A549 (cell line): ENCODE measurements at regions not wholly inside any gene's neighbourhood (a gene's known extent, or its start where the extent isn't known, plus 50 kb on each side); places are given as distances from the start of the nearest gene placed in this dataset.

ENCODE experiments used
- ATAC-seq, 2 experiments: fragments of 200-7000 bp in 1 of 2; fragments of >200 bp in 1 of 2; cut with Nextera tagmentation in 1 of 2; cut with Tn5 transposase in 1 of 2; 3 replicates each; pipeline versions ENCODE4 v1.8.0 to v1.9.1; 2018 to 2020; ENCODE audit warnings: mild to moderate bottlenecking in 1 of 2, moderate library complexity in 1 of 2
- CTCF ChIA-PET: fragments of 300-600 bp; sonication (Branson Sonifier 250); formaldehyde crosslinking; extraction: SDS; loops from one replicate; lab custom pipeline; 2021; ENCODE audit warnings: antibody characterized with exemption, inconsistent platforms; lab: Yijun Ruan, JAX
- POLR2A ChIA-PET: fragments of 350-600 bp; formaldehyde crosslinking; extraction: SDS; loops from one replicate; lab custom pipeline; 2021; ENCODE audit warnings: antibody characterized with exemption, inconsistent platforms; lab: Yijun Ruan, JAX
- DNase-seq, 2 experiments: peaks; one replicate each; pipeline versions ENCODE4 v3.0.0 to v3.0.0-alpha.2; 2011 to 2016; ENCODE audit warnings: low read depth in 1 of 2, low spot score in 1 of 2
- FAIRE-seq: peaks from 2 replicates; lab custom pipeline; 2011; peaks lifted over from hg19 to GRCh38; lab: Jason Lieb, UNC
- H3K27ac ChIP-seq, 2 experiments: fragments of >200 bp; sonication (Bioruptor Twin); formaldehyde crosslinking; 3 replicates each; pipeline ENCODE4 v1.5.1; 2016 to 2017
- H3K4me1 ChIP-seq: fragments of >200 bp; sonication (Bioruptor Twin); formaldehyde crosslinking; 3 replicates; pipeline ENCODE4 v1.6.1; 2016
- H3K4me2 ChIP-seq: fragments of >200 bp; sonication (Bioruptor Twin); formaldehyde crosslinking; 3 replicates; pipeline ENCODE4 v1.6.1; 2016
- H3K4me3 ChIP-seq: fragments of >200 bp; sonication (Bioruptor Twin); formaldehyde crosslinking; 3 replicates; pipeline ENCODE4 v1.5.1; 2016
- H3K9me3 ChIP-seq: fragments of >200 bp; sonication (Bioruptor Twin); formaldehyde crosslinking; 3 replicates; pipeline ENCODE4 v1.6.1; 2016
- CHD2 ChIP-seq: fragments of 150-350 bp; IDR thresholded peaks from 2 replicates; pipeline ENCODE4 v1.6.1; 2014; ENCODE audit warnings: low read length; ENCODE audit not compliant: partially characterized antibody
- CHD4 ChIP-seq: fragments of 200-600 bp; sonication (generic); IDR thresholded peaks from 2 replicates; pipeline ENCODE4 v1.6.1; 2016; ENCODE audit warnings: antibody characterized with exemption, mild to moderate bottlenecking, borderline replicate concordance
- EP300 ChIP-seq, 2 experiments: fragments of >200 bp; sonication (Bioruptor Twin); formaldehyde crosslinking; IDR thresholded peaks; 2 replicates in 1 of 2; 3 replicates in 1 of 2; pipeline ENCODE4 v1.6.1; 2016 to 2017
- FOSL2 ChIP-seq, 2 experiments: fragments of 450-650 bp in 1 of 2; fragments of >200 bp in 1 of 2; sonication (Bioruptor Twin) in 1 of 2; formaldehyde crosslinking; IDR thresholded peaks; 2 replicates each; pipeline versions ENCODE4 v1.5.0 to v1.6.1; 2016 to 2020; ENCODE audit warnings: mild to moderate bottlenecking in 1 of 2, moderate library complexity in 1 of 2
- FOXS1 ChIP-seq: fragments of 250-450 bp; sonication (Bioruptor Pico); IDR thresholded peaks from 2 replicates; pipeline ENCODE4 v1.5.0; 2020; ENCODE audit warnings: mild to moderate bottlenecking, moderate library complexity
- HDAC2 ChIP-seq: fragments of 200-600 bp; sonication (generic); IDR thresholded peaks from 2 replicates; pipeline ENCODE4 v1.6.1; 2016
- KDM1A ChIP-seq: fragments of 200-600 bp; sonication (generic); IDR thresholded peaks from 2 replicates; pipeline ENCODE4 v1.6.1; 2016; ENCODE audit warnings: low read depth, mild to moderate bottlenecking
- NPAS2 ChIP-seq: fragments of 250-450 bp; sonication (Bioruptor Pico); IDR thresholded peaks from 2 replicates; pipeline ENCODE4 v1.8.0; 2022; ENCODE audit warnings: mild to moderate bottlenecking, moderate library complexity, borderline replicate concordance
- NR3C1 ChIP-seq: fragments of >200 bp; sonication (Bioruptor Twin); formaldehyde crosslinking; IDR thresholded peaks from 3 replicates; pipeline ENCODE4 v1.6.1; 2017
- PHF8 ChIP-seq: fragments of 200-600 bp; sonication (generic); IDR thresholded peaks from 2 replicates; pipeline ENCODE4 v1.6.1; 2016; ENCODE audit warnings: low read depth, mild to moderate bottlenecking, antibody characterized with exemption, moderate library complexity, borderline replicate concordance
- POLR2A ChIP-seq: IDR thresholded peaks from 2 replicates; pipeline ENCODE4 v1.6.1; 2012; ENCODE audit warnings: mild to moderate bottlenecking, low read length
- POLR2AphosphoS2 ChIP-seq: conservative IDR thresholded peaks from 2 replicates; pipeline ENCODE4 v1.6.1; 2012; ENCODE audit warnings: low read length, improper control_type of control experiment, inconsistent platforms
- RAD21 ChIP-seq, 2 experiments: fragments of >200 bp in 1 of 2; sonication (Bioruptor Twin) in 1 of 2; formaldehyde crosslinking in 1 of 2; IDR thresholded peaks in 1 of 2; conservative IDR thresholded peaks in 1 of 2; 2 replicates in 1 of 2; 3 replicates in 1 of 2; pipeline ENCODE4 v1.6.1; 2012 to 2018; ENCODE audit warnings: inconsistent platforms in 1 of 2
- RCOR1 ChIP-seq: fragments of 150-350 bp; IDR thresholded peaks from 2 replicates; pipeline ENCODE4 v1.6.1; 2014; ENCODE audit warnings: antibody characterized with exemption, low read length, low read depth
- RNF2 ChIP-seq: fragments of 200-600 bp; sonication (generic); IDR thresholded peaks from 2 replicates; pipeline ENCODE4 v1.6.1; 2016; ENCODE audit warnings: low read depth, mild to moderate bottlenecking, antibody characterized with exemption, moderate library complexity, borderline replicate concordance
- ZFP36 ChIP-seq: fragments of 450-650 bp; IDR thresholded peaks from 2 replicates; pipeline ENCODE4 v1.6.1; 2014; ENCODE audit warnings: borderline replicate concordance; ENCODE audit not compliant: partially characterized antibody
- WGBS: methylation state at CpG from one replicate; pipeline ENCODE4 v1.1.6; 2017; ENCODE audit errors: missing lambda C conversion rate; 5-methylcytosine and 5-hydroxymethylcytosine counted together
- TF ChIP-seq, protein P1 (sequence below): fragments of >200 bp; sonication (Bioruptor Twin); formaldehyde crosslinking; IDR thresholded peaks from 3 replicates; pipeline ENCODE4 v1.5.1; 2016
- TF ChIP-seq, protein P2 (sequence below): fragments of 450-650 bp; IDR thresholded peaks from 2 replicates; pipeline ENCODE4 v1.6.1; 2014; ENCODE audit warnings: antibody characterized with exemption
- TF ChIP-seq, protein P3 (sequence below): fragments of >200 bp; sonication (Bioruptor Twin); formaldehyde crosslinking; IDR thresholded peaks from 3 replicates; pipeline ENCODE4 v1.6.1; 2016

DNA sequence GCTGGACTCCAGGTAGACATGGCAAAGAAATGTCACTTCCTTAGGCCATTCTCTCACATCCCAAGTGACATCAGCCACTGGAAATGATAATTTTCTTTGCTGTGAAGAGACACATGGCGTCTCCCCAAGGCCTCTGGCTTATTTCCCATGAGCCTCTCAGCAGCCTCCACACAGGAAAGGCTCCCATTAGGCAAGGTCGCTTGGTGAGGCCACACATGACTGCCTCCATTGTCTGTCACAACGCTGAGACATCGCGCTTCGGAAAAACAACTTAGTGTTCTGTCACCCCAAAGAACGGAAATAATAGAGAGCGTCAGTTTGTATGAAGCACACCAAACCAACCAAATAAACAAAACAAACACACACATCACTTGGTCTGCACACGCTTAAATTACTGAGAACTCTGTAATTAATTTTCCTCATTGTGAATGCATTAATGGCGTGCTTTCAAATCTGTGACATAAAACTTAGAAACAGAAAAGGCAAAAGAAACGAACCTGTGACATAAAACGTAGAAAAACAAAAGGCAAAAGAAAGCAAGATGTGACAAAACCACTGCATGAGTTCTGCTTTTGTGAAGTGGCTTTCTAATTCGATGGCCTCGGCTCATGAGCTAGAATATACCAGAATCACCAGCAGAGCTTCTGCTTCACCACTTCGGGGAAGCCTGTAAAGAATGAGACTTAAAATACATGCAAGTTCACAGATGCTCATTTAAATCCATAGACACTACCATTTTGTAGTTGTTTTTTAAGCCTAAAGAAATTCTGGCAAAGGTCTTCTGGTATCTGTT lies 404.2 kb upstream of the SGCG start:
- 55% methylated on average over 15 of the region's 15 CpGs for WGBS
- no peak for DNase-seq
- CTCF ChIA-PET: no interaction called here
- Histone ChIP-seq H3K4me3 (no peak overlapping the region), H3K4me2 (no peak overlapping the region), H3K27ac (no peak overlapping the region), H3K9me3 (no peaks in the 10 kb centered on the region), H3K4me1 (no peaks in the 10 kb centered on the region)
- ATAC-seq: no peak
- FAIRE-seq: no peak
- TF ChIP-seq FOSL2 (IDR thresholded peaks at IDR 0.05): no peak
- TF ChIP-seq FOSL2 (CRISPR knock-in tag; IDR thresholded peaks at IDR 0.05): no peak
- TF ChIP-seq RAD21 (conservative IDR thresholded peaks at IDR 0.05 in 1 of 2, IDR thresholded peaks at IDR 0.05 in 1 of 2): no peak
- no peak for TF ChIP-seq FOXS1 (CRISPR knock-in tag)
- TF ChIP-seq CHD4: no peak
- TF ChIP-seq, protein P1, sequence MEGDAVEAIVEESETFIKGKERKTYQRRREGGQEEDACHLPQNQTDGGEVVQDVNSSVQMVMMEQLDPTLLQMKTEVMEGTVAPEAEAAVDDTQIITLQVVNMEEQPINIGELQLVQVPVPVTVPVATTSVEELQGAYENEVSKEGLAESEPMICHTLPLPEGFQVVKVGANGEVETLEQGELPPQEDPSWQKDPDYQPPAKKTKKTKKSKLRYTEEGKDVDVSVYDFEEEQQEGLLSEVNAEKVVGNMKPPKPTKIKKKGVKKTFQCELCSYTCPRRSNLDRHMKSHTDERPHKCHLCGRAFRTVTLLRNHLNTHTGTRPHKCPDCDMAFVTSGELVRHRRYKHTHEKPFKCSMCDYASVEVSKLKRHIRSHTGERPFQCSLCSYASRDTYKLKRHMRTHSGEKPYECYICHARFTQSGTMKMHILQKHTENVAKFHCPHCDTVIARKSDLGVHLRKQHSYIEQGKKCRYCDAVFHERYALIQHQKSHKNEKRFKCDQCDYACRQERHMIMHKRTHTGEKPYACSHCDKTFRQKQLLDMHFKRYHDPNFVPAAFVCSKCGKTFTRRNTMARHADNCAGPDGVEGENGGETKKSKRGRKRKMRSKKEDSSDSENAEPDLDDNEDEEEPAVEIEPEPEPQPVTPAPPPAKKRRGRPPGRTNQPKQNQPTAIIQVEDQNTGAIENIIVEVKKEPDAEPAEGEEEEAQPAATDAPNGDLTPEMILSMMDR: no peak
- TF ChIP-seq, protein P2, sequence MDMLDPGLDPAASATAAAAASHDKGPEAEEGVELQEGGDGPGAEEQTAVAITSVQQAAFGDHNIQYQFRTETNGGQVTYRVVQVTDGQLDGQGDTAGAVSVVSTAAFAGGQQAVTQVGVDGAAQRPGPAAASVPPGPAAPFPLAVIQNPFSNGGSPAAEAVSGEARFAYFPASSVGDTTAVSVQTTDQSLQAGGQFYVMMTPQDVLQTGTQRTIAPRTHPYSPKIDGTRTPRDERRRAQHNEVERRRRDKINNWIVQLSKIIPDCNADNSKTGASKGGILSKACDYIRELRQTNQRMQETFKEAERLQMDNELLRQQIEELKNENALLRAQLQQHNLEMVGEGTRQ: no peak
- no peak for TF ChIP-seq POLR2A
- no peak for TF ChIP-seq ZFP36
- TF ChIP-seq KDM1A: no peak
- TF ChIP-seq, protein P3, sequence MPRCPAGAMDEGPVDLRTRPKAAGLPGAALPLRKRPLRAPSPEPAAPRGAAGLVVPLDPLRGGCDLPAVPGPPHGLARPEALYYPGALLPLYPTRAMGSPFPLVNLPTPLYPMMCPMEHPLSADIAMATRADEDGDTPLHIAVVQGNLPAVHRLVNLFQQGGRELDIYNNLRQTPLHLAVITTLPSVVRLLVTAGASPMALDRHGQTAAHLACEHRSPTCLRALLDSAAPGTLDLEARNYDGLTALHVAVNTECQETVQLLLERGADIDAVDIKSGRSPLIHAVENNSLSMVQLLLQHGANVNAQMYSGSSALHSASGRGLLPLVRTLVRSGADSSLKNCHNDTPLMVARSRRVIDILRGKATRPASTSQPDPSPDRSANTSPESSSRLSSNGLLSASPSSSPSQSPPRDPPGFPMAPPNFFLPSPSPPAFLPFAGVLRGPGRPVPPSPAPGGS: no peak
- no peak for TF ChIP-seq PHF8
- no peak for TF ChIP-seq EP300 (IDR thresholded peaks at IDR 0.05)
- no peak for TF ChIP-seq NPAS2 (CRISPR knock-in tag)
- TF ChIP-seq, all 56 proteins: peak for 0
- POLR2A ChIA-PET: no interaction called here

DNA sequence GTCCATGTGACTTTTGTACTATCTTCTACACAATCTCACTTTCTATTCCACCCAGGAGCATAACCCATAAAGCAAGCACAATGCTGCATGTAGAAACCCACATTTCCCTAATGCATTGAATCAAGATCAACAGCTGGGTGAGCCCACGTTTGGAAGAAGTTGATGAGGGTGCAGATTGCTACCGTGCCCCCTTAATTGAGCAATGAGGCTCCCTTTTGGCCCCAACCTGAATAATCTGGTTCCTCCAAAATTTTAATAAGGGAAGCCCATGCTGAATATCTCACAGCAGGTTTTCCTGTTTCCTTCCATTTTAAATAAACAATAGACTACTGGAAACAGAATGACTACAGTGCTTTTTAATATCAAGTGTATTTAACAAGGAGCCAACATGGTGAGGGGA lies 403.6 kb upstream of the SGCG start:
- H3K4me2 ChIP-seq: no peak overlapping the region
- no peaks in the 10 kb centered on the region for H3K9me3 ChIP-seq
- no peak for FAIRE-seq
- CTCF ChIA-PET: no interaction called here
- TF ChIP-seq NR3C1: no peak
- no peak for TF ChIP-seq FOSL2 (IDR thresholded peaks at IDR 0.05)
- TF ChIP-seq FOSL2 (CRISPR knock-in tag; IDR thresholded peaks at IDR 0.05): no peak
- TF ChIP-seq POLR2A: no peak
- no peak for TF ChIP-seq HDAC2
- TF ChIP-seq POLR2AphosphoS2: no peak
- TF ChIP-seq CHD2: no peak
- TF ChIP-seq RAD21 (conservative IDR thresholded peaks at IDR 0.05 in 1 of 2, IDR thresholded peaks at IDR 0.05 in 1 of 2): no peak
- no peak for TF ChIP-seq RNF2
- TF ChIP-seq KDM1A: no peak
- no peak for TF ChIP-seq RCOR1
- TF ChIP-seq, all 56 proteins: peak for 0
- Histone ChIP-seq H3K4me3 (no peak overlapping the region), H3K27ac (no peak overlapping the region), H3K4me1 (no peaks in the 10 kb centered on the region)
- POLR2A ChIA-PET: no interaction called here
- ATAC-seq (no peak), DNase-seq (no peak)
- 46% methylated on average over 2 of the region's 2 CpGs for WGBS
